ENCODE measurements at regions not wholly inside any gene's neighbourhood (a gene's known extent, or its start where the extent isn't known, plus 50 kb on each side); places are given as distances from the start of the nearest gene placed in this dataset.
"Not testable (repeated sequence)": the region's sequence is repeated elsewhere in the genome, so short reads cannot be mapped to it uniquely, and the experiment has no call there.

DNA sequence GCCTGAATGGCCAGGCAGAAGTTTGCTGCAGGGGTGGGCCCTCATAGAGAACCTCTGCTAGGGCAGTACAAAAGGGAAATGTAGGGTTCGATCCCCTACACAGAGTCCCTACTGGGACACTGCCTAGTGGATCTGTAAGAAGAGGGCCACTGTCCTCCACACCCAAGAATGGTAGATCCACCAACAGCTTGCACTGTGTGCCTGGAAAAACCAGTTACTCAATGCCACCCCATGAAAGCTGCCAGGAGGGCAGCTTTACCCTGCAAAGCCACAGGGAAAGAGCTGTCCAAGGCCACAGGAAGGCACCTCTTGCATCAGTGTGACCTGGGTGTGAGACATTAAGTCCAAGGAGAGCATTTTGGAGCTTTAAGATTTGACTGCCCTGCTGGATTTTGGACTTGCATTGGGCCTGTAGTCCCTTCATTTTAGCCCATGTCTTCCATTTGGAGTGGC lies 781.6 kb downstream of the TRAM1L1 start:
- Histone ChIP-seq H3K27ac (no peak overlapping the region), H3K4me3 (no peak overlapping the region), H3K27me3 (no peaks in the 10 kb centered on the region), H3K36me3 (no peaks in the 10 kb centered on the region), H3K4me1 (no peaks in the 10 kb centered on the region), H3K9me3 (peaks cover 0 to 3% of the 10 kb centered on the region in 2 donors)
- ATAC-seq (no peak), DNase-seq (no peak)
- TF ChIP-seq, protein P1, sequence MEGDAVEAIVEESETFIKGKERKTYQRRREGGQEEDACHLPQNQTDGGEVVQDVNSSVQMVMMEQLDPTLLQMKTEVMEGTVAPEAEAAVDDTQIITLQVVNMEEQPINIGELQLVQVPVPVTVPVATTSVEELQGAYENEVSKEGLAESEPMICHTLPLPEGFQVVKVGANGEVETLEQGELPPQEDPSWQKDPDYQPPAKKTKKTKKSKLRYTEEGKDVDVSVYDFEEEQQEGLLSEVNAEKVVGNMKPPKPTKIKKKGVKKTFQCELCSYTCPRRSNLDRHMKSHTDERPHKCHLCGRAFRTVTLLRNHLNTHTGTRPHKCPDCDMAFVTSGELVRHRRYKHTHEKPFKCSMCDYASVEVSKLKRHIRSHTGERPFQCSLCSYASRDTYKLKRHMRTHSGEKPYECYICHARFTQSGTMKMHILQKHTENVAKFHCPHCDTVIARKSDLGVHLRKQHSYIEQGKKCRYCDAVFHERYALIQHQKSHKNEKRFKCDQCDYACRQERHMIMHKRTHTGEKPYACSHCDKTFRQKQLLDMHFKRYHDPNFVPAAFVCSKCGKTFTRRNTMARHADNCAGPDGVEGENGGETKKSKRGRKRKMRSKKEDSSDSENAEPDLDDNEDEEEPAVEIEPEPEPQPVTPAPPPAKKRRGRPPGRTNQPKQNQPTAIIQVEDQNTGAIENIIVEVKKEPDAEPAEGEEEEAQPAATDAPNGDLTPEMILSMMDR (IDR thresholded peaks at IDR 0.05) = no peak
- intact Hi-C loops (cut with DNase I) = no loop called here

DNA sequence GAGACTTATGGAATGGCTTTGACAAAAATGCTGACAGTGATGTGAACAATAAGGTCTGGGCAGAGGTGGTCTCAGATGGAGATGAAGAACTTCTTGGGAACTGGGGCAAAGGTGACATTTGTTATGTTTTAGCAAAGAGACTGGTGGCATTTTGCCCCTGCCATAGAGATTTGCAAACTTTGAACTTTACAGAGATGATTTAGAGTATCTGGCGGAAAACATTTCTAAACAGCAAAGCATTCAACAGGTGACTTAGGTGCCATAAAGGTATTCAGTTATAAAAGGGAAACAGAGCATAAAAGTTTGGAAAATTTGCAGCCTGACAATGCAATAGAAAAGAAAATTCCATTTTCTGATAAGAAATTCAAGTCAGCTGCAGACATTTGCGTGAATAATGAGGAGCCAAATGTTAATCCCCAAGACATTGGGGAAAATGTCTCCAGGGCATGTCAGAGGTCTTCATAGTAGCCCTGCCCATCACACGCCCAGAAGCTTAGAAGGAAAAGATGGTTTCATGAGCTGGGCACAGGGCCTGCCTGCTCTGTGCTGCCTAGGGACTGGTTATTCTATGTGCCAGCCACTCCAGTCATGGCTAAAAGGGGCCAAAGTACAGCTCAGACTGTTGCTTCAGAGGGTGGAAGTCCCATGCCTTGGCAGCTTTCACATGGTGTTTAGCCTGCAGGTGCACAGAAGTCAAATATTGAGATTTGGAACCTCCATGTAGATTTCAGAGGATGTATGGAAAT lies 782.2 kb downstream of the TRAM1L1 start:
- Histone ChIP-seq H3K4me3 (no peak overlapping the region), H3K27me3 (no peaks in the 10 kb centered on the region), H3K36me3 (no peaks in the 10 kb centered on the region), H3K9me3 (peaks cover 0 to 3% of the 10 kb centered on the region in 2 donors), H3K4me1 (no peaks in the 10 kb centered on the region), H3K27ac (no peak overlapping the region)
- DNase-seq = no peak
- TF ChIP-seq, protein P1 (IDR thresholded peaks at IDR 0.05) = no peak
- ATAC-seq = no peak
- intact Hi-C loops (cut with DNase I) = no loop called here

DNA sequence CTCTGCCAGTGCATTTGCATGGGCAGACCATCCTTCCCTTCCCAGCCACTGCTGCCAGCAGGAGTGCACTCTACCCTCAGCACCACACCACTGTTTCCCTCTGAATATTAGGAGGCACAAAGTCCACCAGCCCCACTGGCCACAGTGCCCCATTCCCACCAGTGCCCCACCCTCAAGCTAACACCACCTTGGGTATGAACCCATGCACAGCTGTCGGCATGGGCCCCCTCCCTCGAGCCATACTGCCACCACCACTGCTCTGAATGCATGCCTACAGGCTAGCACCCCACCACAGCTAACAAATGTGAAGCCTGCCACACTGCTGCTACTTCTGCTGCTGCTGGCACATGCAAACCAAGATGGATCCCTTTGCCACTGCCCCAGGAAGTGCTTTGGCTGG lies 810.4 kb downstream of the TRAM1L1 start:
- no peak overlapping the region for H3K4me3 ChIP-seq

DNA sequence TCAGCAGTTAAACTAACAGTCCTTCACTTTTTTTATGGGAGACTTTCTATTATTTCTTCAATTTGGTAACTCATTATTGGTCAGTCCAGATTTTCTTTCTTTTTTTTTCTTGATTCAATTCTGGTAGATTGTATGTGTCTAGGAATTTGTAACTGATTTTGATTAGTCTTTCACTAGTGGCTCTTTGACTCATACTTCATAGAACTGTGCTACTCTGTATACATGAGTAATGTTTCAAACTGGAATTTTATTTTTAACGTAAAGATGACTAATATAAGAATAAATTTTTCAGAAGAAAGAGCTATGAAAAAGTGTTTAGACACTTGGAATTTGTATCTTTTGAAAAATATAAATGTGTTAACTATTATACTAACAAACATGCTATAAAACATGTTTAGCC lies 813.0 kb downstream of the TRAM1L1 start:
- DNase-seq (no peak), ATAC-seq (no peak)
- intact Hi-C loops (cut with DNase I) = no loop called here
- no peak overlapping the region for H3K27ac ChIP-seq
- no peaks in the 10 kb centered on the region for H3K27me3 ChIP-seq
- TF ChIP-seq, protein P1 (IDR thresholded peaks at IDR 0.05) = no peak
- no peaks in the 10 kb centered on the region for H3K4me1 ChIP-seq
- no peak overlapping the region for H3K4me3 ChIP-seq
- H3K9me3 ChIP-seq = peaks cover 0 to 27% of the 10 kb centered on the region in 2 donors
- H3K36me3 ChIP-seq = no peaks in the 10 kb centered on the region

More for the DNA sequence above, 810.4 kb downstream of the TRAM1L1 start:
- intact Hi-C loops (cut with DNase I) = no loop called here
- TF ChIP-seq, protein P1 (IDR thresholded peaks at IDR 0.05) = no peak
- Histone ChIP-seq H3K27ac (no peak overlapping the region), H3K36me3 (no peaks in the 10 kb centered on the region), H3K4me1 (no peaks in the 10 kb centered on the region), H3K9me3 (peaks cover 0 to 25% of the 10 kb centered on the region in 2 donors), H3K27me3 (no peaks in the 10 kb centered on the region)
- ATAC-seq (no peak), DNase-seq (peak in 1 of 4 donors; percentile 40)

DNA sequence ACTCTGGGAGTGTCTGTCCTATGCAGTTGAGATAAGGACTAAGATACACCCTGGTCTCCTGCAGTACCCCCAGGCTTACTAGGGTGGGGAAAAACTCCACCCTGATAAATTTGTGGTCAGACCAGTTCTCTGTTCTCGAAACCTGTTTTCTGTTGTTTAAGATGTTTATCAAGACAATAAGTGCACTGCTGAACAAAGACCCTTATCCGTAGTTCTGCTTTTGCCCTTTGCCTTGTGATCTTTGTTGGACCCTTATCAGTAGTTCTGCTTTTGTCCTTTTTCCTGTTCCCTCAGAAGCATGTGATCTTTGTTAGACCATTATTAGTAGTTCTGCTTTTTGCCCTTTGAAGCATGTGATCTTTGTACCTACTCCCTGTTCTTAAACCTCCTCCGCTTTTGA lies 824.4 kb downstream of the TRAM1L1 start:
- H3K27me3 ChIP-seq; H3K27ac ChIP-seq; H3K4me1 ChIP-seq; intact Hi-C loops (cut with DNase I); H3K4me3 ChIP-seq; ATAC-seq; H3K36me3 ChIP-seq; DNase-seq: not testable (repeated sequence)
- H3K9me3 ChIP-seq = peaks cover 0 to 44% of the 10 kb centered on the region in 2 donors

DNA sequence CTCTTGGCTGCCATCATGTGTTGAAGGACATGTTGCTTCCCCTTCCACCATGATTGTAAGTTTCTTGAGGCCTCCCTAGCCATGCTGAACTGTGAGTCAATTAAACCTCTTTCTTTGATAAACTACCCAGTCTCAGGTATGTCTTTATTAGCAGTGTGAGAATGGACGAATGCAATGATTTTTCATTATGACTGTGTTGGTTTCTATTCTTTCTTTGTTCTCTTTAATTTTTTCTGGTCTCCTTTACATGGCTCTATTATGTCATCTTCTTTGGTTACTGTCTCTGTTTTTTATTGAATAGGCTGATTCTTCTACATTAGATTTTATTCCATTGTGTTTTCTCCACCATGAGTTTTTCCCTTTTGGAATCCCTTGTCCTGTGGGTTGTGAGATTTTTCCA lies 840.6 kb downstream of the TRAM1L1 start:
- DNase-seq (no peak), ATAC-seq (no peak)
- H3K9me3 ChIP-seq = peaks cover 0 to 3% of the 10 kb centered on the region in 2 donors
- H3K27me3 ChIP-seq = no peaks in the 10 kb centered on the region
- TF ChIP-seq, protein P1 (IDR thresholded peaks at IDR 0.05) = no peak
- no peak overlapping the region for H3K27ac ChIP-seq
- H3K4me3 ChIP-seq = no peak overlapping the region
- no peaks in the 10 kb centered on the region for H3K36me3 ChIP-seq
- no peaks in the 10 kb centered on the region for H3K4me1 ChIP-seq
- intact Hi-C loops (cut with DNase I) = no loop called here

All from left lung (tissue), 4 donors.